OCI-LY3 (cell line): ENCODE measurements at regions not wholly inside any gene's neighbourhood (a gene's known extent, or its start where the extent isn't known, plus 50 kb on each side); places are given as distances from the start of the nearest gene placed in this dataset.

Experiments used
- H2AFZ ChIP-seq: fragments of 200-600, 300-600 bp; shearing (Covaris generic); 2 replicates; pipeline ENCODE4 v1.6.0; 2014; ENCODE audit warnings: antibody characterized with exemption, low read depth, low read length
- H3K27ac ChIP-seq: fragments of 200-600, 300-600 bp; sonication (generic); 2 replicates; pipeline ENCODE4 v1.5.1; 2014; ENCODE audit warnings: mild to moderate bottlenecking, low read length, moderate library complexity, mixed read lengths
- H3K27me3 ChIP-seq: fragments of 200-600, 300-600 bp; sonication (generic); 2 replicates; pipeline ENCODE4 v1.6.1; 2014; ENCODE audit warnings: low read depth, low read length, mixed read lengths
- H3K36me3 ChIP-seq: fragments of 200-600, 300-600 bp; sonication (generic); replicated peaks from 2 replicates; pipeline ENCODE3; 2014; ENCODE audit warnings: low read depth, low read length, mixed read lengths
- H3K4me1 ChIP-seq: fragments of 300-600, 200-600 bp; sonication (generic); 2 replicates; pipeline ENCODE4 v1.6.1; 2014; ENCODE audit warnings: low read length, mixed read lengths
- H3K4me2 ChIP-seq: fragments of 200-600, 300-600 bp; sonication (generic); 2 replicates; pipeline ENCODE4 v1.6.1; 2014; ENCODE audit warnings: low read length, mixed read lengths
- H3K4me3 ChIP-seq: fragments of 300-600, 200-600 bp; sonication (generic); 2 replicates; pipeline ENCODE4 v1.5.1; 2014; ENCODE audit warnings: antibody characterized with exemption, mild to moderate bottlenecking, low read length, moderate library complexity
- H3K79me2 ChIP-seq: fragments of 300-600, 200-600 bp; shearing (Covaris generic); 2 replicates; pipeline ENCODE4 v1.6.1; 2014; ENCODE audit warnings: mild to moderate bottlenecking, low read length, mixed read lengths
- H3K9ac ChIP-seq: fragments of 300-600, 200-600 bp; shearing (Covaris generic); 2 replicates; pipeline ENCODE4 v1.6.0; 2014; ENCODE audit warnings: mild to moderate bottlenecking, low read length, moderate library complexity
- H3K9me3 ChIP-seq: fragments of 200-600, 300-600 bp; shearing (Covaris generic); 2 replicates; pipeline ENCODE4 v1.6.1; 2014; ENCODE audit warnings: low read length, mixed read lengths; ENCODE audit not compliant: insufficient read depth
- H4K20me1 ChIP-seq: fragments of 200-600, 300-600 bp; sonication (generic); 2 replicates; pipeline ENCODE4 v1.6.1; 2016; ENCODE audit warnings: low read length, mixed read lengths; ENCODE audit not compliant: insufficient read depth
- CTCF ChIP-seq: fragments of 200-600, 300-600 bp; sonication (generic); IDR thresholded peaks from 2 replicates; pipeline ENCODE4 v1.5.1; 2014; ENCODE audit warnings: antibody characterized with exemption, low read length, low read depth
- EZH2phosphoT487 ChIP-seq: fragments of 200-600 bp; shearing (Covaris generic); IDR thresholded peaks from 2 replicates; pipeline ENCODE4 v1.6.1; 2018; ENCODE audit warnings: antibody characterized with exemption, mixed run types, low read depth

GRCh38 chr2:888906-889566 is 61.6 kb upstream of the SNTG2 start:
- H4K20me1 ChIP-seq, result no peaks in the 10 kb centered on the region
- H3K4me2 ChIP-seq, result no peak overlapping the region
- H3K36me3 ChIP-seq, result no peaks in the 10 kb centered on the region
- no peaks in the 10 kb centered on the region for H3K79me2 ChIP-seq
- H3K9me3 ChIP-seq, result no peaks in the 10 kb centered on the region
- TF ChIP-seq CTCF (no peak), EZH2phosphoT487 (no peak)
- H2AFZ ChIP-seq, result no peak overlapping the region
- no peak overlapping the region for H3K27ac ChIP-seq
- peaks cover 5% of the 10 kb centered on the region; the same call in 1 of the 2 replicates for H3K27me3 ChIP-seq
- no peaks in the 10 kb centered on the region for H3K4me1 ChIP-seq
- H3K9ac ChIP-seq, result no peak overlapping the region
- no peak overlapping the region for H3K4me3 ChIP-seq

- Histone ChIP-seq H3K9me3 (no peaks in the 10 kb centered on the region), H2AFZ (no peak overlapping the region), H3K36me3 (no peaks in the 10 kb centered on the region), H3K27ac (no peak overlapping the region), H4K20me1 (no peaks in the 10 kb centered on the region), H3K79me2 (no peaks in the 10 kb centered on the region), H3K4me2 (no peak overlapping the region), H3K27me3 (peaks cover 6% of the 10 kb centered on the region; the same call in 1 of the 2 replicates), H3K4me3 (no peak overlapping the region), H3K9ac (no peak overlapping the region), H3K4me1 (no peaks in the 10 kb centered on the region)
- TF ChIP-seq CTCF (no peak), EZH2phosphoT487 (no peak)
Observed at GRCh38 chr2:888211-888801, 62.3 kb upstream of the SNTG2 start.

GRCh38 chr2:887639-888038 is 63.0 kb upstream of the SNTG2 start:
- Histone ChIP-seq H3K27me3 (peaks cover 6% of the 10 kb centered on the region; the same call in 1 of the 2 replicates), H3K4me2 (no peak overlapping the region), H3K79me2 (no peaks in the 10 kb centered on the region), H3K4me3 (no peak overlapping the region), H3K9ac (no peak overlapping the region), H3K36me3 (no peaks in the 10 kb centered on the region), H3K27ac (no peak overlapping the region), H4K20me1 (no peaks in the 10 kb centered on the region), H3K9me3 (no peaks in the 10 kb centered on the region), H3K4me1 (no peaks in the 10 kb centered on the region), H2AFZ (no peak overlapping the region)
- TF ChIP-seq CTCF (no peak), EZH2phosphoT487 (no peak)

DNA sequence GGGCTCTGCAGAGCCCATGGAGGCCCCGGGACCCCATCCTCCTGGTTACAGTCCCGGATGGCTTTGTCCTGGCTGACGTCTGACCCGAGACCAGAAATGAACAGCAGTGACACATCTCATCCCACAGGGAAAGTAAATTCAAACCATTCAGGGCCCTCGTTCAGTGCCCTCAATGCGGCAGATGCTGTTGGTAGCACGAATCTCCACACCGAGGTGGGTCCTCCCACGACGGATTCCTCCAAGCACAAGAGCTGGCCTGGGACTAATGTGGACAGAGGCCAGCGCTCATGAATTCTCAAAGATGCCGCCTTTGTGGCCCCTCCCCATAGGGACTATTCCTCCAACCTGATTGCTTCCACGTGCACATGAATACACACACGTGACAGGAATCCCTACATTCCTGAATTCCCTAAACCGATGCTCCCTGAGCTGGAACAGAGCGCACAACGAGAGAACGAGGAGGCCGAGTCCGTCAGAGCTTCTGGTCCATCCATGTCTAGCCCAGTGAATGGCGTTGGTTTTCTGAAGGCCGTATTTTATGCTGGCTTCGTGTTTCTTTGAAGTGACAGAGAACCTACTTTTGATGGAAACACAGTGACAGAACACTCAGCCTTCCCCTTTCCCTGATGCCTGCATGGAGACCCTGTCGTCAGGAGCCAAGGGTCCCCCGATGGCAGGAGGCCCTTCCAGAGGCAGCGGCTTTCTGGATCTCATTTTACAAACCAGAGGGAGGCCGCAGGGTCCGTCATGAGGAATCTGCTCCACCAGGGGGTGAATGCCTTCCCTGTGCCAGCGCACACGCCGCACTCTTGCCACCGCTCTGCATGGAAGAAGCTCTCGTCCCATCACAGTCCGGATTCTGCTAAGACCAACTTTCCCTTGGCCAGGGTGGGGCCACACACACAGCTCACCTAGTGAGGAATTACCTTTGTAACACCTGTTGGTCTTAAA is 64.3 kb upstream of the SNTG2 start:
- H2AFZ ChIP-seq, result no peak overlapping the region
- H3K4me2 ChIP-seq, result no peak overlapping the region
- H3K27me3 ChIP-seq, result peaks cover 9% of the 10 kb centered on the region; the same call in 1 of the 2 replicates
- no peak overlapping the region for H3K9ac ChIP-seq
- no peak overlapping the region for H3K4me3 ChIP-seq
- H3K4me1 ChIP-seq, result peaks cover 5% of the 10 kb centered on the region
- TF ChIP-seq EZH2phosphoT487, result no peak
- TF ChIP-seq CTCF, result no peak
- no peaks in the 10 kb centered on the region for H3K9me3 ChIP-seq
- no peaks in the 10 kb centered on the region for H4K20me1 ChIP-seq
- no peak overlapping the region for H3K27ac ChIP-seq
- H3K79me2 ChIP-seq, result no peaks in the 10 kb centered on the region
- H3K36me3 ChIP-seq, result no peaks in the 10 kb centered on the region
